WTC11 (cell line): ENCODE measurements at regions not wholly inside any gene's neighbourhood (a gene's known extent, or its start where the extent isn't known, plus 50 kb on each side); places are given as distances from the start of the nearest gene placed in this dataset.

Source experiments
- ATAC-seq: fragments of 200-7000 bp; cut with Tn5 transposase; 2 replicates; pipeline ENCODE4 v1.10.0; 2021; ENCODE audit warnings: mild to moderate bottlenecking, moderate library complexity
- CTCF ChIA-PET: fragments of 300-600 bp; sonication (Branson Sonifier 250); formaldehyde crosslinking; loops from one replicate; lab custom pipeline; 2021; ENCODE audit warnings: antibody characterized with exemption; lab: Charles Lee
- POLR2A ChIA-PET: fragments of 350-600 bp; sonication (Branson Sonifier 250); formaldehyde crosslinking; loops from one replicate; lab custom pipeline; 2021; ENCODE audit warnings: antibody characterized with exemption; lab: Charles Lee
- DNase-seq: peaks from one replicate; pipeline ENCODE4 v3.0.0; 2021; ENCODE audit warnings: low spot score
- H3K27ac Mint-ChIP-seq: 2 replicates; pipeline ENCODE4 v1.8.0; 2021; ENCODE audit warnings: mixed read lengths
- H3K27me3 Mint-ChIP-seq: 2 replicates; pipeline ENCODE4 v1.8.0; 2021; ENCODE audit warnings: low read depth, mild to moderate bottlenecking, moderate library complexity, mixed read lengths
- H3K36me3 Mint-ChIP-seq: 2 replicates; pipeline ENCODE4 v1.8.0; 2021; ENCODE audit warnings: mixed read lengths
- H3K4me1 Mint-ChIP-seq: 2 replicates; pipeline ENCODE4 v1.8.0; 2022; ENCODE audit warnings: mixed read lengths
- H3K4me3 Mint-ChIP-seq: 2 replicates; pipeline ENCODE4 v1.8.0; 2021; ENCODE audit warnings: mild to moderate bottlenecking, moderate library complexity, mixed read lengths
- H3K9me3 Mint-ChIP-seq: 2 replicates; pipeline ENCODE4 v1.8.0; 2021; ENCODE audit warnings: mixed read lengths
- E2F1 ChIP-seq: sonication (generic); formaldehyde crosslinking; IDR thresholded peaks from 2 replicates; pipeline ENCODE4 v1.8.0; 2022; ENCODE audit warnings: mild to moderate bottlenecking, missing genetic modification reagents
- E2F5 ChIP-seq: sonication (generic); formaldehyde crosslinking; IDR thresholded peaks from 2 replicates; pipeline ENCODE4 v1.8.1; 2022; ENCODE audit warnings: mild to moderate bottlenecking, moderate library complexity, missing genetic modification reagents
- FOXJ3 ChIP-seq: sonication (generic); formaldehyde crosslinking; IDR thresholded peaks from 2 replicates; pipeline ENCODE4 v1.9.0; 2021; ENCODE audit warnings: missing genetic modification reagents, mild to moderate bottlenecking, borderline replicate concordance
- GRHL2 ChIP-seq: fragments of 250-450 bp; sonication (Bioruptor Pico); IDR thresholded peaks from 2 replicates; pipeline ENCODE4 v1.8.0; 2022; ENCODE audit warnings: mild to moderate bottlenecking, moderate library complexity; ENCODE audit not compliant: insufficient replicate concordance, severe bottlenecking
- MLX ChIP-seq: sonication (generic); formaldehyde crosslinking; IDR thresholded peaks from 2 replicates; pipeline ENCODE4 v1.8.1; 2023; ENCODE audit warnings: mild to moderate bottlenecking, missing genetic modification reagents, moderate library complexity
- NR1H2 ChIP-seq: sonication (generic); formaldehyde crosslinking; IDR thresholded peaks from 2 replicates; pipeline ENCODE4 v1.9.0; 2021; ENCODE audit warnings: mild to moderate bottlenecking, moderate library complexity, missing genetic modification reagents
- OVOL2 ChIP-seq: fragments of 250-450 bp; sonication (Bioruptor Pico); IDR thresholded peaks from 2 replicates; pipeline ENCODE4 v1.9.0; 2021; ENCODE audit warnings: mild to moderate bottlenecking, borderline replicate concordance
- SMAD4 ChIP-seq: sonication (generic); formaldehyde crosslinking; IDR thresholded peaks from 2 replicates; pipeline ENCODE4 v1.8.0; 2022; ENCODE audit warnings: mild to moderate bottlenecking, missing genetic modification reagents
- SP1 ChIP-seq: sonication (generic); formaldehyde crosslinking; conservative IDR thresholded peaks from 2 replicates; pipeline ENCODE4 v1.8.1; 2022; ENCODE audit warnings: missing genetic modification reagents
- USF1 ChIP-seq: sonication (generic); formaldehyde crosslinking; IDR thresholded peaks from 2 replicates; pipeline ENCODE4 v1.8.0; 2022; ENCODE audit warnings: mild to moderate bottlenecking, missing genetic modification reagents
- USF2 ChIP-seq: sonication (generic); formaldehyde crosslinking; IDR thresholded peaks from 2 replicates; pipeline ENCODE4 v1.8.1; 2023; ENCODE audit warnings: mild to moderate bottlenecking, missing genetic modification reagents, moderate library complexity
- ZNF138 ChIP-seq: sonication (generic); formaldehyde crosslinking; conservative IDR thresholded peaks from 2 replicates; pipeline ENCODE4 v1.8.1; 2022; ENCODE audit warnings: mild to moderate bottlenecking, moderate library complexity, missing genetic modification reagents
- ZNF263 ChIP-seq: sonication (generic); formaldehyde crosslinking; IDR thresholded peaks from 2 replicates; pipeline ENCODE4 v1.8.1; 2022; ENCODE audit warnings: low read depth, mild to moderate bottlenecking, moderate library complexity, missing genetic modification reagents
- ZNF281 ChIP-seq: sonication (generic); formaldehyde crosslinking; IDR thresholded peaks from 2 replicates; pipeline ENCODE4 v1.8.0; 2023; ENCODE audit warnings: mild to moderate bottlenecking, missing genetic modification reagents
- ZNF532 ChIP-seq: fragments of 250-450 bp; sonication (Bioruptor Pico); IDR thresholded peaks from 2 replicates; pipeline ENCODE4 v1.9.0; 2021; ENCODE audit warnings: mild to moderate bottlenecking, borderline replicate concordance
- ZNF671 ChIP-seq: fragments of 250-450 bp; sonication (Bioruptor Pico); IDR thresholded peaks from 2 replicates; pipeline ENCODE4 v1.8.0; 2021; ENCODE audit warnings: mild to moderate bottlenecking

GRCh38 chr10:121403527-121403926 is 194.7 kb downstream of the FGFR2 start (continued):
- no peak for TF ChIP-seq GRHL2 (CRISPR knock-in tag)

GRCh38 chr10:121404611-121405010 is 193.6 kb downstream of the FGFR2 start:
- CTCF ChIA-PET = no interaction called here
- Mint-ChIP-seq H3K27me3 (no peaks in the 10 kb centered on the region; the same call in 1 of the 2 replicates), H3K4me1 (no peaks in the 10 kb centered on the region; the same call in 1 of the 2 replicates), H3K36me3 (no peaks in the 10 kb centered on the region), H3K9me3 (peaks cover 4% of the 10 kb centered on the region; the same call in 1 of the 2 replicates), H3K27ac (no peak overlapping the region), H3K4me3 (no peak overlapping the region)
- ATAC-seq (no peak), DNase-seq (no peak)
- no peak for TF ChIP-seq ZNF532
- TF ChIP-seq FOXJ3 = no peak
- TF ChIP-seq OVOL2 (CRISPR knock-in tag) = no peak
- no peak for TF ChIP-seq ZNF671
- no peak for TF ChIP-seq ZNF138 (CRISPR knock-in tag)
- no peak for TF ChIP-seq E2F1 (CRISPR knock-in tag)
- POLR2A ChIA-PET = no interaction called here

GRCh38 chr10:121405096-121405495 is 193.1 kb downstream of the FGFR2 start:
- ATAC-seq (no peak), DNase-seq (no peak)
- no peaks in the 10 kb centered on the region; the same call in 1 of the 2 replicates for H3K27me3 Mint-ChIP-seq
- TF ChIP-seq USF1 (CRISPR knock-in tag) (no peak), SMAD4 (CRISPR knock-in tag) (no peak), OVOL2 (CRISPR knock-in tag) (no peak), USF2 (CRISPR knock-in tag) (no peak), E2F5 (CRISPR knock-in tag) (no peak)
- H3K27ac Mint-ChIP-seq = no peak overlapping the region
- H3K4me3 Mint-ChIP-seq = no peak overlapping the region
- H3K9me3 Mint-ChIP-seq = peaks cover 4% of the 10 kb centered on the region; the same call in 1 of the 2 replicates
- POLR2A ChIA-PET = no interaction called here
- no peaks in the 10 kb centered on the region for H3K36me3 Mint-ChIP-seq
- no peaks in the 10 kb centered on the region; the same call in 1 of the 2 replicates for H3K4me1 Mint-ChIP-seq
- CTCF ChIA-PET = interaction anchor here (0.9 kb wide), 1 partner anchor 462 kb away, joined by 3 read pairs; no protein-coding TSS in a partner anchor

- Mint-ChIP-seq H3K9me3 (peaks cover 4% of the 10 kb centered on the region; the same call in 1 of the 2 replicates), H3K27me3 (no peaks in the 10 kb centered on the region; the same call in 1 of the 2 replicates), H3K4me3 (no peak overlapping the region), H3K27ac (no peak overlapping the region), H3K36me3 (no peaks in the 10 kb centered on the region), H3K4me1 (no peaks in the 10 kb centered on the region; the same call in 1 of the 2 replicates)
- ATAC-seq = no peak
- POLR2A ChIA-PET = no interaction called here
- CTCF ChIA-PET = interaction anchor here (0.9 kb wide), 1 partner anchor 462 kb away, joined by 3 read pairs; no protein-coding TSS in a partner anchor
- no peak for DNase-seq
- no peak for TF ChIP-seq SMAD4 (CRISPR knock-in tag)
- TF ChIP-seq MLX (CRISPR knock-in tag) = no peak
- no peak for TF ChIP-seq SP1 (CRISPR knock-in tag)
- TF ChIP-seq ZNF138 (CRISPR knock-in tag) = no peak
- no peak for TF ChIP-seq ZNF281 (CRISPR knock-in tag)
- TF ChIP-seq ZNF263 (CRISPR knock-in tag) = no peak
- TF ChIP-seq NR1H2 (CRISPR knock-in tag) = no peak
Measured at GRCh38 chr10:121405549-121405948, 192.7 kb downstream of the FGFR2 start.
